WERI-Rb-1 (cell line): ENCODE measurements at regions not wholly inside any gene's neighbourhood (a gene's known extent, or its start where the extent isn't known, plus 50 kb on each side); places are given as distances from the start of the nearest gene placed in this dataset.

ENCODE experiments used
- DNase-seq: peaks from one replicate; pipeline ENCODE4 v3.0.0-alpha.2; 2020
- H3K27ac ChIP-seq: fragments of 250-450 bp; sonication (Bioruptor Pico); 2 replicates; pipeline ENCODE4 v1.5.1; 2020; ENCODE audit warnings: mild to moderate bottlenecking, moderate library complexity
- H3K27me3 ChIP-seq: fragments of 250-450 bp; sonication (Bioruptor Pico); 2 replicates; pipeline ENCODE4 v1.5.1; 2021; ENCODE audit warnings: mild to moderate bottlenecking, low read depth, moderate library complexity; ENCODE audit not compliant: insufficient read depth, severe bottlenecking
- H3K36me3 ChIP-seq: fragments of 250-450 bp; sonication (Bioruptor Pico); 2 replicates; pipeline ENCODE4 v1.5.1; 2020; ENCODE audit warnings: mild to moderate bottlenecking, moderate library complexity
- H3K4me3 ChIP-seq: 2 replicates; pipeline ENCODE4 v1.5.1; 2011; ENCODE audit warnings: low read depth, mild to moderate bottlenecking, control low read depth, low read length
- H3K9me3 ChIP-seq: fragments of 250-450 bp; sonication (Bioruptor Pico); 2 replicates; pipeline ENCODE4 v1.5.1; 2021; ENCODE audit warnings: mild to moderate bottlenecking, moderate library complexity; ENCODE audit not compliant: severe bottlenecking
- TF ChIP-seq, protein P1 (sequence below): IDR thresholded peaks from 2 replicates; pipeline ENCODE4 v1.5.1; 2011; ENCODE audit warnings: low read depth, mild to moderate bottlenecking, control low read depth, inconsistent platforms, low read length

DNA sequence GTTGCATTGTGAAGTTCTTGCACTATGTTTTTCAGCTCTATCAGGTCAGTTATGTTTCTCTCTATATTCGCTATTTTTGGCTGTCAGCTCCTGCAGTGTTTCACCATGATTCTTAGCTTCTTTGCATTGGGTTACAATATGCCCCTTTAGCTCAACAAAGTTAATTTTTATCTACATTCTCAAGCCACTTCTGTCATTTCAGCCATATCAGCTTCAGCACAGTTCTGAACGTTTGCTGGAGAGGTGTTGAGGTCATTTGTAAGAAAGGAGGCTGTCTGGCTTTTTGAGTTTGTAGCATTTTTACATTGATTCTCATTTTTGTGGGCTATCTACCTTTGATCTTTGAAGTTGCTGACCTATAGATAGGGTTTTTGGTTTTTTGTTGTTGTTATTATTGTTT lies 573.2 kb upstream of the RGS18 start:
- Histone ChIP-seq H3K27me3 (no peaks in the 10 kb centered on the region), H3K27ac (no peak overlapping the region), H3K36me3 (no peaks in the 10 kb centered on the region), H3K4me3 (no peak overlapping the region), H3K9me3 (no peaks in the 10 kb centered on the region)
- DNase-seq = no peak
- TF ChIP-seq, protein P1, sequence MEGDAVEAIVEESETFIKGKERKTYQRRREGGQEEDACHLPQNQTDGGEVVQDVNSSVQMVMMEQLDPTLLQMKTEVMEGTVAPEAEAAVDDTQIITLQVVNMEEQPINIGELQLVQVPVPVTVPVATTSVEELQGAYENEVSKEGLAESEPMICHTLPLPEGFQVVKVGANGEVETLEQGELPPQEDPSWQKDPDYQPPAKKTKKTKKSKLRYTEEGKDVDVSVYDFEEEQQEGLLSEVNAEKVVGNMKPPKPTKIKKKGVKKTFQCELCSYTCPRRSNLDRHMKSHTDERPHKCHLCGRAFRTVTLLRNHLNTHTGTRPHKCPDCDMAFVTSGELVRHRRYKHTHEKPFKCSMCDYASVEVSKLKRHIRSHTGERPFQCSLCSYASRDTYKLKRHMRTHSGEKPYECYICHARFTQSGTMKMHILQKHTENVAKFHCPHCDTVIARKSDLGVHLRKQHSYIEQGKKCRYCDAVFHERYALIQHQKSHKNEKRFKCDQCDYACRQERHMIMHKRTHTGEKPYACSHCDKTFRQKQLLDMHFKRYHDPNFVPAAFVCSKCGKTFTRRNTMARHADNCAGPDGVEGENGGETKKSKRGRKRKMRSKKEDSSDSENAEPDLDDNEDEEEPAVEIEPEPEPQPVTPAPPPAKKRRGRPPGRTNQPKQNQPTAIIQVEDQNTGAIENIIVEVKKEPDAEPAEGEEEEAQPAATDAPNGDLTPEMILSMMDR = no peak

- DNase-seq = no peak
- TF ChIP-seq, protein P1 = no peak
- Histone ChIP-seq H3K27ac (no peak overlapping the region), H3K4me3 (no peak overlapping the region), H3K27me3 (no peaks in the 10 kb centered on the region), H3K9me3 (no peaks in the 10 kb centered on the region), H3K36me3 (no peaks in the 10 kb centered on the region)
Measured at GRCh38 chr1:191588905-191589304, 569.4 kb upstream of the RGS18 start.

- TF ChIP-seq, protein P1 = no peak
- DNase-seq = no peak
- no peaks in the 10 kb centered on the region for H3K36me3 ChIP-seq
Measured at GRCh38 chr1:191589536-191589935, 568.7 kb upstream of the RGS18 start.

GRCh38 chr1:191590578-191590977 lies 567.7 kb upstream of the RGS18 start:
- H3K9me3 ChIP-seq = no peaks in the 10 kb centered on the region
- H3K36me3 ChIP-seq = no peaks in the 10 kb centered on the region
- no peaks in the 10 kb centered on the region for H3K27me3 ChIP-seq
- DNase-seq = no peak
- H3K4me3 ChIP-seq = no peak overlapping the region
- H3K27ac ChIP-seq = no peak overlapping the region
- TF ChIP-seq, protein P1 = no peak

More at GRCh38 chr1:191589536-191589935, 568.7 kb upstream of the RGS18 start:
- Histone ChIP-seq H3K9me3 (no peaks in the 10 kb centered on the region), H3K27me3 (no peaks in the 10 kb centered on the region), H3K27ac (no peak overlapping the region), H3K4me3 (no peak overlapping the region)

GRCh38 chr1:191592039-191592438 lies 566.2 kb upstream of the RGS18 start:
- no peak overlapping the region for H3K4me3 ChIP-seq

DNA sequence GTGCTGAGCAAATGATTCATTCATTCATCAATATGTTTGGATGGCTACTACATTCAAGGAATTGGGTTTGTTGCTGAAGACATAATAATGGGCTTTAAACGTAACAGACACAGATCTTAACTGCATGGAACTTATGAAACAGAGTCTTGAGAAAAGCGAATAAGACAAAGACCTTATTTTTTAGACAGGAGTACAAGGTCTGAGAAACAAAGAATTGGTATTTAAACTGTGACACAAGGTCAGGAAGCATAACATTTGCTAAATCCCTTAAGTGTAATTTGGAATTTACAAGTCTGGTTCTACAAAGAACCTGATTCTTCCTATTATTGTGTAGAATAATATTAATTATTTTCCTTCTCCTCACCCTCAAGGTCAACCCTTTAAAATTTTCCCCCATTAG lies 565.4 kb upstream of the RGS18 start:
- H3K27me3 ChIP-seq = no peaks in the 10 kb centered on the region
- no peak overlapping the region for H3K4me3 ChIP-seq
- no peak overlapping the region for H3K27ac ChIP-seq
- TF ChIP-seq, protein P1 = no peak
- H3K36me3 ChIP-seq = no peaks in the 10 kb centered on the region
- no peak for DNase-seq
- H3K9me3 ChIP-seq = no peaks in the 10 kb centered on the region

More at GRCh38 chr1:191592039-191592438, 566.2 kb upstream of the RGS18 start:
- TF ChIP-seq, protein P1 = no peak
- no peaks in the 10 kb centered on the region for H3K9me3 ChIP-seq
- H3K27ac ChIP-seq = no peak overlapping the region
- no peak for DNase-seq
- H3K36me3 ChIP-seq = no peaks in the 10 kb centered on the region
- H3K27me3 ChIP-seq = no peaks in the 10 kb centered on the region
